ENCODE measurements at regions not wholly inside any gene's neighbourhood (a gene's known extent, or its start where the extent isn't known, plus 50 kb on each side); places are given as distances from the start of the nearest gene placed in this dataset.

GRCh38 chr2:48080534-48081316 is 174.4 kb upstream of the FBXO11 start:
- no peak for TF ChIP-seq CTCF (IDR thresholded peaks at IDR 0.05; ENCODE audit: insufficient read depth, low read length, poor library complexity, severe bottlenecking)
- DNase-seq (ENCODE audit: extremely low read depth, insufficient read length), result no peak
- Histone ChIP-seq H3K27me3 (replicated peaks; ENCODE audit: control insufficient read depth, insufficient read depth, low read length) (no peaks in the 10 kb centered on the region), H3K36me3 (ENCODE audit: control insufficient read depth, insufficient read depth, low read length) (no peaks in the 10 kb centered on the region), H3K4me3 (replicated peaks; ENCODE audit: low read depth, low read length) (no peak overlapping the region)

GRCh38 chr2:48081317-48081628 is 175.0 kb upstream of the FBXO11 start:
- TF ChIP-seq CTCF (IDR thresholded peaks at IDR 0.05; ENCODE audit: insufficient read depth, low read length, poor library complexity, severe bottlenecking), result no peak
- H3K4me3 ChIP-seq (replicated peaks; ENCODE audit: low read depth, low read length), result no peak overlapping the region
- DNase-seq (ENCODE audit: extremely low read depth, insufficient read length), result no peak

GRCh38 chr2:48085888-48086287 is 179.6 kb upstream of the FBXO11 start:
- DNase-seq (ENCODE audit: extremely low read depth, insufficient read length), result no peak
- Histone ChIP-seq H3K4me3 (replicated peaks; ENCODE audit: low read depth, low read length) (no peak overlapping the region), H3K36me3 (ENCODE audit: control insufficient read depth, insufficient read depth, low read length) (no peaks in the 10 kb centered on the region), H3K27me3 (replicated peaks; ENCODE audit: control insufficient read depth, insufficient read depth, low read length) (no peaks in the 10 kb centered on the region)
- TF ChIP-seq CTCF (IDR thresholded peaks at IDR 0.05; ENCODE audit: insufficient read depth, low read length, poor library complexity, severe bottlenecking), result no peak

More at GRCh38 chr2:48081317-48081628, 175.0 kb upstream of the FBXO11 start:
- H3K27me3 ChIP-seq (replicated peaks; ENCODE audit: control insufficient read depth, insufficient read depth, low read length), result no peaks in the 10 kb centered on the region
- H3K36me3 ChIP-seq (ENCODE audit: control insufficient read depth, insufficient read depth, low read length), result no peaks in the 10 kb centered on the region

- no peak overlapping the region for H3K4me3 ChIP-seq (replicated peaks; ENCODE audit: low read depth, low read length)
- TF ChIP-seq CTCF (IDR thresholded peaks at IDR 0.05; ENCODE audit: insufficient read depth, low read length, poor library complexity, severe bottlenecking), result no peak
- no peaks in the 10 kb centered on the region for H3K36me3 ChIP-seq (ENCODE audit: control insufficient read depth, insufficient read depth, low read length)
- no peaks in the 10 kb centered on the region for H3K27me3 ChIP-seq (replicated peaks; ENCODE audit: control insufficient read depth, insufficient read depth, low read length)
- DNase-seq (ENCODE audit: extremely low read depth, insufficient read length), result no peak
Measured at GRCh38 chr2:48088994-48089393, 182.7 kb upstream of the FBXO11 start.

- Histone ChIP-seq H3K4me3 (replicated peaks; ENCODE audit: low read depth, low read length) (no peak overlapping the region), H3K36me3 (ENCODE audit: control insufficient read depth, insufficient read depth, low read length) (no peaks in the 10 kb centered on the region), H3K27me3 (replicated peaks; ENCODE audit: control insufficient read depth, insufficient read depth, low read length) (no peaks in the 10 kb centered on the region)
- no peak for TF ChIP-seq CTCF (IDR thresholded peaks at IDR 0.05; ENCODE audit: insufficient read depth, low read length, poor library complexity, severe bottlenecking)
- DNase-seq (ENCODE audit: extremely low read depth, insufficient read length), result no peak
Measured at GRCh38 chr2:48089644-48090043, 183.3 kb upstream of the FBXO11 start.
